ENCODE measurements at regions not wholly inside any gene's neighbourhood (a gene's known extent, or its start where the extent isn't known, plus 50 kb on each side); places are given as distances from the start of the nearest gene placed in this dataset.

GRCh38 chr13:38444904-38445303 is 95.3 kb downstream of the UFM1 start:
- ATAC-seq, result no peak
- TF ChIP-seq HOXB5 (CRISPR knock-in tag; IDR thresholded peaks at IDR 0.05), result no peak
- TF ChIP-seq CHD2 (IDR thresholded peaks at IDR 0.05; ENCODE audit: low read length, partially characterized antibody), result no peak
- no peak for TF ChIP-seq ZC3H11A (IDR thresholded peaks at IDR 0.05)
- no peak for TF ChIP-seq HES2 (IDR thresholded peaks at IDR 0.05)
- no peak for TF ChIP-seq SREBF2 (IDR thresholded peaks at IDR 0.05)
- TF ChIP-seq HOXB13 (CRISPR knock-in tag; IDR thresholded peaks at IDR 0.05; ENCODE audit: low read depth), result no peak
- no peak for TF ChIP-seq NFE2L2 (conservative IDR thresholded peaks at IDR 0.05; ENCODE audit: low read length)
- no peak for TF ChIP-seq ELK1 (IDR thresholded peaks at IDR 0.05; ENCODE audit: low read depth, low read length)
- TF ChIP-seq MAZ (IDR thresholded peaks at IDR 0.05; ENCODE audit: borderline replicate concordance, low read depth, low read length), result no peak
- TF ChIP-seq POLR2A (IDR thresholded peaks at IDR 0.05; ENCODE audit: low read length), result no peak
- TF ChIP-seq BHLHE40 (IDR thresholded peaks at IDR 0.05; ENCODE audit: low read depth, low read length), result no peak
- TF ChIP-seq HEYL (CRISPR knock-in tag; IDR thresholded peaks at IDR 0.05), result no peak
- no peak for TF ChIP-seq HDAC2 (IDR thresholded peaks at IDR 0.05)
- TF ChIP-seq, protein P1, sequence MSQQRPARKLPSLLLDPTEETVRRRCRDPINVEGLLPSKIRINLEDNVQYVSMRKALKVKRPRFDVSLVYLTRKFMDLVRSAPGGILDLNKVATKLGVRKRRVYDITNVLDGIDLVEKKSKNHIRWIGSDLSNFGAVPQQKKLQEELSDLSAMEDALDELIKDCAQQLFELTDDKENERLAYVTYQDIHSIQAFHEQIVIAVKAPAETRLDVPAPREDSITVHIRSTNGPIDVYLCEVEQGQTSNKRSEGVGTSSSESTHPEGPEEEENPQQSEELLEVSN (IDR thresholded peaks at IDR 0.05; ENCODE audit: borderline replicate concordance, low read depth), result no peak
- H3K4me3 ChIP-seq, result no peak overlapping the region
- WGBS (ENCODE audit: missing lambda C conversion rate), result 3% methylated on average over 2 of the region's 2 CpGs
- no peak for FAIRE-seq
- no peak for DNase-seq (ENCODE audit: low read depth in 1 of 2, low spot score in 1 of 2)
- POLR2A ChIA-PET, result no interaction called here
- CTCF ChIA-PET, result interaction anchor here (1.5 kb wide), 1 partner anchor 10 kb away, joined by 4 read pairs; no protein-coding TSS in a partner anchor
- no peaks in the 10 kb centered on the region for H3K9me3 ChIP-seq
- H3K4me2 ChIP-seq, result no peak overlapping the region
- no peak overlapping the region for H3K27ac ChIP-seq
- H3K4me1 ChIP-seq, result no peaks in the 10 kb centered on the region

GRCh38 chr13:38452656-38453055 is 103.0 kb downstream of the UFM1 start:
- POLR2A ChIA-PET, result no interaction called here
- no peak for FAIRE-seq

GRCh38 chr13:38462605-38463004 is 113.0 kb downstream of the UFM1 start:
- 27% methylated on average over 7 of the region's 7 CpGs for WGBS (ENCODE audit: missing lambda C conversion rate)
- no peak for FAIRE-seq
- Histone ChIP-seq H3K4me3 (no peak overlapping the region), H3K9me3 (no peaks in the 10 kb centered on the region), H3K4me2 (no peak overlapping the region), H3K27ac (no peak overlapping the region), H3K4me1 (no peaks in the 10 kb centered on the region)
- ChIA-PET CTCF (no interaction called here), POLR2A (no interaction called here)
- no peak for ATAC-seq
- no peak for DNase-seq (ENCODE audit: low read depth in 1 of 2, low spot score in 1 of 2)
- no peak for TF ChIP-seq RAD21 (conservative IDR thresholded peaks at IDR 0.05 in 1 of 2, IDR thresholded peaks at IDR 0.05 in 1 of 2)
- no peak for TF ChIP-seq RNF2 (IDR thresholded peaks at IDR 0.05; ENCODE audit: borderline replicate concordance, low read depth)
- no peak for TF ChIP-seq CBX2 (IDR thresholded peaks at IDR 0.05; ENCODE audit: borderline replicate concordance, low read depth)
- TF ChIP-seq, protein P2, sequence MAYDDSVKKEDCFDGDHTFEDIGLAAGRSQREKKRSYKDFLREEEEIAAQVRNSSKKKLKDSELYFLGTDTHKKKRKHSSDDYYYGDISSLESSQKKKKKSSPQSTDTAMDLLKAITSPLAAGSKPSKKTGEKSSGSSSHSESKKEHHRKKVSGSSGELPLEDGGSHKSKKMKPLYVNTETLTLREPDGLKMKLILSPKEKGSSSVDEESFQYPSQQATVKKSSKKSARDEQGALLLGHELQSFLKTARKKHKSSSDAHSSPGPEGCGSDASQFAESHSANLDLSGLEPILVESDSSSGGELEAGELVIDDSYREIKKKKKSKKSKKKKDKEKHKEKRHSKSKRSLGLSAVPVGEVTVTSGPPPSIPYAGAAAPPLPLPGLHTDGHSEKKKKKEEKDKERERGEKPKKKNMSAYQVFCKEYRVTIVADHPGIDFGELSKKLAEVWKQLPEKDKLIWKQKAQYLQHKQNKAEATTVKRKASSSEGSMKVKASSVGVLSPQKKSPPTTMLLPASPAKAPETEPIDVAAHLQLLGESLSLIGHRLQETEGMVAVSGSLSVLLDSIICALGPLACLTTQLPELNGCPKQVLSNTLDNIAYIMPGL (CRISPR knock-in tag; IDR thresholded peaks at IDR 0.05; ENCODE audit: borderline replicate concordance), result no peak
- TF ChIP-seq, protein P3, sequence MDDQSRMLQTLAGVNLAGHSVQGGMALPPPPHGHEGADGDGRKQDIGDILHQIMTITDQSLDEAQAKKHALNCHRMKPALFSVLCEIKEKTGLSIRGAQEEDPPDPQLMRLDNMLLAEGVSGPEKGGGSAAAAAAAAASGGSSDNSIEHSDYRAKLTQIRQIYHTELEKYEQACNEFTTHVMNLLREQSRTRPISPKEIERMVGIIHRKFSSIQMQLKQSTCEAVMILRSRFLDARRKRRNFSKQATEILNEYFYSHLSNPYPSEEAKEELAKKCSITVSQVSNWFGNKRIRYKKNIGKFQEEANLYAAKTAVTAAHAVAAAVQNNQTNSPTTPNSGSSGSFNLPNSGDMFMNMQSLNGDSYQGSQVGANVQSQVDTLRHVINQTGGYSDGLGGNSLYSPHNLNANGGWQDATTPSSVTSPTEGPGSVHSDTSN (IDR thresholded peaks at IDR 0.05), result no peak
- no peak for TF ChIP-seq TP53 (CRISPR knock-in tag; IDR thresholded peaks at IDR 0.05)
- TF ChIP-seq HOXB5 (CRISPR knock-in tag; IDR thresholded peaks at IDR 0.05), result no peak
- no peak for TF ChIP-seq ATOH8 (CRISPR knock-in tag; IDR thresholded peaks at IDR 0.05; ENCODE audit: low read depth)
- TF ChIP-seq MAZ (IDR thresholded peaks at IDR 0.05; ENCODE audit: borderline replicate concordance, low read depth, low read length), result no peak
- TF ChIP-seq EP300 (IDR thresholded peaks at IDR 0.05), result no peak

More at GRCh38 chr13:38452656-38453055, 103.0 kb downstream of the UFM1 start:
- TF ChIP-seq CTCF (IDR thresholded peaks at IDR 0.05) (no peak), MAFK (IDR thresholded peaks at IDR 0.05; ENCODE audit: partially characterized antibody) (peak; percentile 41), KDM1A (IDR thresholded peaks at IDR 0.05; ENCODE audit: low read depth) (no peak)
- TF ChIP-seq, protein P4, sequence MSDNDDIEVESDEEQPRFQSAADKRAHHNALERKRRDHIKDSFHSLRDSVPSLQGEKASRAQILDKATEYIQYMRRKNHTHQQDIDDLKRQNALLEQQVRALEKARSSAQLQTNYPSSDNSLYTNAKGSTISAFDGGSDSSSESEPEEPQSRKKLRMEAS (IDR thresholded peaks at IDR 0.05), result no peak
- Histone ChIP-seq H3K4me1 (no peaks in the 10 kb centered on the region), H3K9me3 (no peaks in the 10 kb centered on the region), H3K4me3 (no peak overlapping the region), H3K27ac (no peak overlapping the region), H3K4me2 (no peak overlapping the region)
- DNase-seq (ENCODE audit: low read depth in 1 of 2, low spot score in 1 of 2), result no peak
- no peak for ATAC-seq
- 9% methylated on average over 3 of the region's 3 CpGs for WGBS (ENCODE audit: missing lambda C conversion rate)
- CTCF ChIA-PET, result no interaction called here
